Erythroblast (primary cell): ENCODE measurements at regions not wholly inside any gene's neighbourhood (a gene's known extent, or its start where the extent isn't known, plus 50 kb on each side); places are given as distances from the start of the nearest gene placed in this dataset.

ENCODE experiments used
- DNase-seq, 2 experiments: peaks; one replicate each; lab custom pipeline; 2025; lab: John Stamatoyannopoulos, UW
- GATA1 ChIP-seq: IDR thresholded peaks from 2 replicates; pipeline ENCODE4 v1.6.1; 2011; ENCODE audit warnings: low read depth, mild to moderate bottlenecking, control low read depth, low read length, moderate library complexity
- POLR2A ChIP-seq: IDR thresholded peaks from 2 replicates; pipeline ENCODE4 v1.6.1; 2011; ENCODE audit warnings: mild to moderate bottlenecking, low read length

DNA sequence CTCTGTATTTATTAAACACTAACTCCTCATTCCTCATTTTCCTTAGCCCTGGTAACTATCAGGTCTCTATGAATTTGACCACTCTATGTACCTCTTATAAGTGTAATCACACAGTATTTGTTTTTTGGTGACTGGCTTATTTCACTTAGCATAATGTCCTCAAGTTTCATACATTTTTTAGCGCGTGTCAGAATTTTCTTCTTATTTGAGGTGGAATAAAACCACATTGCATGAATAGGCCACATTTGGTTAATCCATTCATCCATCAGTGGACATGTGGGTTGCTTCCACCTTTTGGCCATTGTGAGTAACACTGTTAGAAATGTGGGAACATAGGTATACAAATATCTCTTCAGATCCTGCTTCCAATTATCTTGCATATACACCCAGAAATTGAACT lies 341.2 kb upstream of the BOD1L1 start:
- no peak for DNase-seq
- no peak for TF ChIP-seq GATA1
- no peak for TF ChIP-seq POLR2A

GRCh38 chr4:13970349-13970748 lies 342.8 kb upstream of the BOD1L1 start:
- TF ChIP-seq POLR2A: no peak
- TF ChIP-seq GATA1: no peak
- DNase-seq: no peak

GRCh38 chr4:13977746-13978145 lies 350.2 kb upstream of the BOD1L1 start:
- peak in 1 of 2 experiments; percentile 13 for DNase-seq
- TF ChIP-seq POLR2A: no peak
- TF ChIP-seq GATA1: no peak

DNA sequence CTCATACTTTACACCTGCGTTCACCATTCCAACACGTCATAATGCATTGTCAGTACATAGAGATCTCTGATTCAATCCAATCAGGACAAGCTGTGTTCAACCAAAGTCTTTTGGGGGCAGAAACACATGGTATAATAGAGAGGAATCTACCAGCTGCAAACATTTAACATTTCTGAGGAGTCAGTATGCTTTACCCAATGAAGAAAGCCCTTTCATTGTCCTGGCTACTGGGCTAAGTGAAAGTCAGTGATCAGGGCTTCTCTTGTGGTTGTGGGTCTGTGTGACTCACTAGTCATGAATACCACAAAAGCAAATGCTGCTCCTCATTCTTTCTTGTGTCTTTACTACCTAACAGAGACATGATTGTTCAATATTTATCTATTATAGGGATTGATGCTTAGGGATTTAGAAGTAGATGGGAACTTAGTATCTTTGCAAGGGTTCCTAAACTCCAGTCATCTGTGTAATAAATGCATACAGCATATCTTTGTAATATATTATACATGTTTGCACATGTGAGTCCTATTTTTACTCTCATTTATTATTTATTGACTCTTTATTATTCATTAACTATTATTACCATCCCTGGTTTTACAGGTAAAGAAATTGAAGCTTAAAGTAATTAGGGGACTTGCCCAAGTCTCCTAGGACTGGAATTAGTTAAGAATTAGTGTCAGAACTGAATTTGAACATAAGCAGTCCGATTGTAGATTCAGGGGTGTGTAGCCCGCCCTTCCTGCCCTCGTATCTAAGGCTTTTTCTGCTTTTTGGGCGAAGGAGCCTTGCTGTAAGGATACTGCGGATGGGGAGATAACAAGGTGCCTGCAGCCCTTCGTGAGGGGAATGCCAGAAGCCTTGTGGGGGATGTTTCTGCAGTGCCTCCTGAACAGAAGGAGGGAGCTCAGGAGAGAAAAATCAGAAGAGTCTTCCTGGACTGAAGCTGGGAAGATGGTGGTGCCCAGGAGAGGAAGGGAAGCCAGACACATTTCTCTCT lies 353.1 kb upstream of the BOD1L1 start:
- peak; percentile 15 to 62 for DNase-seq
- TF ChIP-seq GATA1 (no peak), POLR2A (no peak)

- no peak for TF ChIP-seq POLR2A
- TF ChIP-seq GATA1: no peak
- DNase-seq: no peak
Measured at GRCh38 chr4:13981499-13981898, 354.0 kb upstream of the BOD1L1 start.

DNA sequence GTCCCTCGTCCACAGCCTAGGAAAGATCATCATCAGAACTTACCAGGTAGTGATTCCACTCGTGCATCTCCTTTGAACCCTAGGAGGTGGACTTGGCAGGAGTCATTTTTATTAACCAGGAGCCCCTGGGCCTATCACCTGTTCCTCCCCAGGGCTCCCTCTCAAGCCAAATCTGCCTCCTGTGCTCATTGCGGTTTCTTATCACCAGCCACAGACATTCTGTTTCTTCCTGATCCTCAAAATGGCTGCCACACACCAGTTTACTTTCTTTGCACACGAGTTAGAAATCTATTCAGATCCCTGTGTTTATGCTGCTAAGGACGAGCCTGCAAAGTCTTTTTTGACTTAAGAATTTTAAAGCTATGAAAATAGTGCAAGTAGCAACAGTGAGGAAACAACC lies 354.5 kb upstream of the BOD1L1 start:
- TF ChIP-seq POLR2A (no peak), GATA1 (no peak)
- DNase-seq: peak; percentile 70 to 85

DNA sequence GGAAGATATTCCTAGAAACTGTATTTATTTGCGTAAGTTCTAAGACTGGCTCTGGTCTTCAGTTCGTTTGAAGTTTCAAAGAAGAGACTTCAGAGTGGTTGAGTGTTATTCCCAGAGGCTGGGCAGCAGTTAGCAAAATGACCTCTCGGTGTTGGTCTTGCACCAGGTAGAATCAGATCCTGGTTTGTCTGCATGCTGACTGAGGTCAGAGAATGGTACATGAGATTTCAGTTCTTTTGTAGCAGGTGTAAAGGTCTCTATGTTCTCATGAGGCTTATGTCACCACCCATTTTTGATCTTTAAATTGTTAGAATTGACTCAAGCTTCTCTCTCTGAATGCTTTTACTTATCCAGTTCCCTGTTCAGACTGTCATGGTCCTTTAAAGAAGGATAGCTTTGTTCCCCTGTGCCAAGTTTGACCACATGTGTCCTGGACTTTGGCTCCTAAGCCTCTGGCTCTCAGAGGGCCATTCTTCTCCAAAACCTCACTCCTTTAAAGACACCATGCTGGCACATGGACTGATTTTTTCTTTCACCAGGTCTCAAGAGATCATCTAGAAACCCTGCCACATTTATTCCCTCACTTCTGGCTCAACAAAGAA lies 355.8 kb upstream of the BOD1L1 start:
- DNase-seq: no peak
- no peak for TF ChIP-seq POLR2A

- no peak for DNase-seq
- TF ChIP-seq POLR2A (no peak), GATA1 (no peak)
Measured at GRCh38 chr4:13984991-13985800, 357.7 kb upstream of the BOD1L1 start.

GRCh38 chr4:13985837-13986236 lies 358.3 kb upstream of the BOD1L1 start:
- no peak for DNase-seq
- no peak for TF ChIP-seq POLR2A
- TF ChIP-seq GATA1: no peak

DNA sequence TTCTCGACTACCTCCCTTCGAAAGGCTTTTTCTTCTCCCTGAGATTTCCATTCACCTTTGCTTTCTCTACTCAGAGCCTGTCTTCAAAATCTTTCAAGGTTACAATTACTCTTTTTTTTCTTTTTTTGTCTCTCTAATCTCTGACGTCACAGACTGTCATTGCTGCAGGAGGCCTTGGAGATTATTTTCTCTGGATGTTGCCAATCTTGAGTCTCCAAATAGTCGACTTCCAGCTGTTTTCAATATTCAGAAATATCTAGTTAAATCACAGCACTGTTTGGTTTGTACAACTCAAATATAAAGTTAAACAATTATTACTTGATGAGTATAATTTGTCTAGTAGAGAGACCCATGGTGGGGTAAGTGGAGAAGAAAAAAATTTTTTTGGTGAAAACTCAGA lies 359.0 kb upstream of the BOD1L1 start:
- TF ChIP-seq POLR2A (no peak), GATA1 (no peak)
- DNase-seq: no peak

DNA sequence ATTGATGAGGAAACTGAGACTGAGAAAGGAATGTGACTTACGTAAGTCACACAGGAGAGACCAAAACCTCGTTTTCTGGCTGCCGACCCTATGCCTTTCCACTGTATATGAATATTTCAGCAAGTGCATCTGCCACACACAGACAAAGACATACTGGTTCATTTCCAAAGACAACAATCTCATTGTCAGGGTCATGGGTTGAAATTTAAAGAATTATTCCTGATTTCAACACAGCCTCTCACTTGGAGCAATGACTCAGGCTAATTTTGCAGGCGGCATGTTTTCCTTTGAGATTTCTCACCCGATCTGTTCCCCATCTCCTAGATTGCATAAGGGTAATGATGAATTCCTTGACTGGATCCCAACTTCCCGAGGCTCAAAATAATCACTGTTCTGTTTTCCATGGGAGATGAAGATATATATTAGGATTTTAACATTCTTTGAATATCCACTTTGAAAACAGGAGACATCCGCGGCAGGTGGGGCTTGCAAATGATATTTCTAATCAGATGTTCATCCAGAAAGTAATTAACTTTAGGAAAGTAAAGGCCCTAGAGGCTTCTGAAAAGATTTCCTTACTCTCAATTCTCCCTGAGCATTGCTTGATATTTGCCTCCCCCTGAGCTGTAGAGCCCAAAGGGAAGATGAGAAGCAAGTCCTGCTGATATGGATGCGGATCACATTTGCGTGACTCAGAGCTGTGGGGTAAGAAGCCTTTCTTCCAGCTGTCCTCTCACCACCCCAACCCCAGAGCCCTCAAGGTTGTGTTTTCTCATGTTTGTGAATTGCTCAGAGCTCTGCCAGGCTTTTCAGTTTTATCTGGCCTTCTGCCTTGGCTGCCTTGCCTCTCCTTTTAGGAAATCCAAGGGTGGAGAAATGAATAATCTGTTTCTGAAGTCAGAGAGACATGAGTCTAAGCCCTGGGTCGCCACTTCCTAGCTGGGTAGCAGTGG lies 361.1 kb upstream of the BOD1L1 start:
- TF ChIP-seq GATA1: no peak
- TF ChIP-seq POLR2A: no peak
- DNase-seq: no peak

GRCh38 chr4:13989501-13989900 lies 362.0 kb upstream of the BOD1L1 start:
- DNase-seq: no peak
- TF ChIP-seq POLR2A (no peak), GATA1 (no peak)
